ENCODE measurements at regions not wholly inside any gene's neighbourhood (a gene's known extent, or its start where the extent isn't known, plus 50 kb on each side); places are given as distances from the start of the nearest gene placed in this dataset.

DNA sequence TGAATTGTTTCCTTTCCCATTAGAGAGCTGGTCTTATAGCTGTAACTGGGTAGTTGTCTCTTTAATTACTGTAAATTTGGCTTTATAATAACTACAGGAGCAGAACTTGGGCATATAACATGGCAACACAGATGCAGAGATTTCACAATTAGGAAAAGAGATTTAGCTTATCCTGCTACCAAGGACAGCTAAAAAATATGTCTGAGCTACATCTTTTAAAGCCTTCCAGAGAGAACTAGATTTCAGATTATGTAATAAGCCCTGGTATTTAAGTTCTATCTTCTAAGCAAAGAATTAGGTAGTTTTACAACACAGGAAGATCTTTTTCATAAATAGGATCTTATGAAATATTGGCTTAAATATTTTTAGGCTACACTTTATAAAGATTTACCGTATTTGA lies 313.8 kb downstream of the S1PR1 start:
- TF ChIP-seq, protein P1, sequence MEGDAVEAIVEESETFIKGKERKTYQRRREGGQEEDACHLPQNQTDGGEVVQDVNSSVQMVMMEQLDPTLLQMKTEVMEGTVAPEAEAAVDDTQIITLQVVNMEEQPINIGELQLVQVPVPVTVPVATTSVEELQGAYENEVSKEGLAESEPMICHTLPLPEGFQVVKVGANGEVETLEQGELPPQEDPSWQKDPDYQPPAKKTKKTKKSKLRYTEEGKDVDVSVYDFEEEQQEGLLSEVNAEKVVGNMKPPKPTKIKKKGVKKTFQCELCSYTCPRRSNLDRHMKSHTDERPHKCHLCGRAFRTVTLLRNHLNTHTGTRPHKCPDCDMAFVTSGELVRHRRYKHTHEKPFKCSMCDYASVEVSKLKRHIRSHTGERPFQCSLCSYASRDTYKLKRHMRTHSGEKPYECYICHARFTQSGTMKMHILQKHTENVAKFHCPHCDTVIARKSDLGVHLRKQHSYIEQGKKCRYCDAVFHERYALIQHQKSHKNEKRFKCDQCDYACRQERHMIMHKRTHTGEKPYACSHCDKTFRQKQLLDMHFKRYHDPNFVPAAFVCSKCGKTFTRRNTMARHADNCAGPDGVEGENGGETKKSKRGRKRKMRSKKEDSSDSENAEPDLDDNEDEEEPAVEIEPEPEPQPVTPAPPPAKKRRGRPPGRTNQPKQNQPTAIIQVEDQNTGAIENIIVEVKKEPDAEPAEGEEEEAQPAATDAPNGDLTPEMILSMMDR (IDR thresholded peaks at IDR 0.05; ENCODE audit: low read length), result no peak
- TF ChIP-seq EZH2 (IDR thresholded peaks at IDR 0.05; ENCODE audit: borderline replicate concordance, low read length), result no peak
